NCI-H524 treated with DMSO at 0.1 percent for 48 hours (cell line): ENCODE measurements at regions not wholly inside any gene's neighbourhood (a gene's known extent, or its start where the extent isn't known, plus 50 kb on each side); places are given as distances from the start of the nearest gene placed in this dataset.

Source experiments
- DNase-seq: peaks from one replicate; lab custom pipeline; 2025; lab: John Stamatoyannopoulos, UW

DNA sequence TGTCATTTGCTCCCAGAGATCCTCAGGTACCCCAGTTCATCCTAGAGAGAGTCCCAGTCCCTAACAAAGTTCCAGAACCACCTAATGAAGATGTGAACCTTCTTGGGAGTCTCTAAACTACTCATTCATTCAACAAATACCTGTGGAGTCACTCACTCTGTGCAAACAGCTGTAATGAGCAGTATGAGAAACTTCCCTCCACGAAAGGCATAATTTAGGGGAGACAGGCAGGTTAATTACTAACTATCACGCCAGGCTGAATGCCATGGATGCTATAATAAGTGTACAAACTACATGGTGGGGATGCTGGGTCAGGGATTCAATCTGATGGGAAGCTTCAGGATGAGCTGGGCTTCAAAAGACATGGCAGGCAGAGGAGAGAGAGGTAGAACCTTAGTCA, 70.1 kb upstream of the AFDN start:
- no peak for DNase-seq

DNA sequence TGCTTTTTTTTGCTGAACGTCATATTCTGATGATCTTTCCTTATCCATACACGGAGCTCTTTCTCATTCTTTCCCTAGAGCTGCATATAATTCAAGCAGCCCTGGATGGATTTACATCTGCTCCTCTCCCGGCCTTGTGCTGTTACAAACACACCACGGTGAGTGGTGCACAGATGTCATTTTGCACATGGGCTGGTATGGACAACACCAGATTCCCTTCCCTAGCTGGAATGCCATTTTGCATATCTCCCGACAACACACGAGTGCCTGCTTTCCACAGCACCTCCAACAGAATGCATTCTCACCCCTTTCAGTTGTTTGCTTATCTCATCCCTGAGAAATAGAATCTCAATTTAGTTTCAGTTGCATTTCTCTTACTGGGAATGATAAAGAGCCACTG, 69.5 kb upstream of the AFDN start:
- no peak for DNase-seq

DNA sequence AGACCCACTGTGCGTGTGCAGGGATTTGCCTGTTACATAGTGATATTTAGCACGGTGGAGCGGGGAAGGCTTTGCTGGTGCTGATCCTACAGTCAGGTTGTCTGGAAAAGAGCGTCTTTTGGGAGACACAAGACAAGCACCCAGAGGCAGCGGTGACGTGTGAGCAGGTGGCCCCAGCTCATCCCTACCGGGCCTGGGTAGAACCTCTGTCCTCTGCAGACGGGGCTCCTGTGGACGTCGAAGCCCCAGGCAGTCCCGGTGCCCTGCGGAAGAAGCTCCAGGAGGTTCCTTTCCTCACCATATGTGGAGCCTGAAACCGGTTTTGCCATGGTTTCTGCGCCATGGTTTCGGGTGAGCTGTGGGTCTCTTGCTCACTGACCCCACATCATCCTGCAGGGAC, 68.9 kb upstream of the AFDN start:
- no peak for DNase-seq

GRCh38 chr6:167758309-167759023, 68.2 kb upstream of the AFDN start:
- no peak for DNase-seq

DNA sequence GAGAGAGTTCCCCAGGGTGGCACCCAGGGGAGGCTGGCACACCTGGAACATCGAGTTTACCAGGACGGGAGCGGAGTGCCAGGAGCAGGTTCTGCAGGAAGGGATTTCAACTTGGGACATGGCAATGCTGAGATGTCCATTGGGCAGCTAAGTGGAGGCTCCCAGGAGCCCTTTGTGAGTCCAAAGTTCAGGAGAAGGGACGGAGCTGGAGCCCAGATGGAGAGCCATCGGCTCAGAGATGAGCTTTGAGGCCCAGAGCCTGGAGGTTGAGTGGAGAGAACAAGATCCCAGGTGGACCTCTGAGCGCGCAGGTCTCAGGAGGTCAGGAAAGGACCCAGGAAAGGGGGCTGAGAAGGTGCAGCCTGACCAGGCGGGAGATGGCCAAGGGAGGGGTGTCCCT, 67.5 kb upstream of the AFDN start:
- no peak for DNase-seq

GRCh38 chr6:167759912-167760311, 66.8 kb upstream of the AFDN start:
- no peak for DNase-seq

DNA sequence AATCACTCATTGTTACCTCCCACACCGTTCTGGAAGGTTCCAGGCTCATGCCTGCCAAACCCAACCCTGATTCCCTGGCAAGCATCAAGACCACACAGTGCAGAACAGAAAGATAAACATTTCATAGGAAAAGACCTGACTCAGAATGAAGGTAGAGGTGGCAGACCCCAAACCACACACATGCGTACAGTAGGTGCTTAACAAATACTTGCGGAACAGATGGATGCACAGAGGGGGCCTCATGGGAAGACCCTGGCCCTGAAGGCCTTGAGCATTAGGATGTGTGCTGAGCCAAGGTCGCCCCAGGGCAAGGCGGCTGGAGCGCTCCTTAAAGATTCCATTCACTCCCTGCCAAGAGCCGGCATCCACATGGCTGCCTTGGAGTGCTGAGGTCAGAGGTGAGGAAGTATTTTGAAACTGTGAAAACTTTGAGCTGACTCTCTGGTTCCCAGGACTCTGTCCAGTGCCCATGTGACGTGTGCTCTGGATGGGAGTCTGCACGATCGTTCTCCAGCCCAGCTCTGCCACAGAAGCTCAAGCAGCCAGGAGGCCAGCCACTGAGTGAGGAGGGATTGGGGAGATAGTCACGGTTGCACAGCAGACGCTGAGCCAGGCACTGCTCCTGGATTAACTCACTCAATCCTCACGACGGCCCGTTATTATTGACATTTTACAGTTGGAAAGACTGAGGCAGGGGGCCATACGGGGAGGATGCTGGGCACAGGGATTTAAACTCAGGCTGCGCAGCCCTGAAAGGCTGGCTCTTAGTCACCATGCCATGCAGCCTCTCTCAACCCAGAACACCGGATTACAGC, 65.5 kb upstream of the AFDN start:
- DNase-seq = no peak

DNA sequence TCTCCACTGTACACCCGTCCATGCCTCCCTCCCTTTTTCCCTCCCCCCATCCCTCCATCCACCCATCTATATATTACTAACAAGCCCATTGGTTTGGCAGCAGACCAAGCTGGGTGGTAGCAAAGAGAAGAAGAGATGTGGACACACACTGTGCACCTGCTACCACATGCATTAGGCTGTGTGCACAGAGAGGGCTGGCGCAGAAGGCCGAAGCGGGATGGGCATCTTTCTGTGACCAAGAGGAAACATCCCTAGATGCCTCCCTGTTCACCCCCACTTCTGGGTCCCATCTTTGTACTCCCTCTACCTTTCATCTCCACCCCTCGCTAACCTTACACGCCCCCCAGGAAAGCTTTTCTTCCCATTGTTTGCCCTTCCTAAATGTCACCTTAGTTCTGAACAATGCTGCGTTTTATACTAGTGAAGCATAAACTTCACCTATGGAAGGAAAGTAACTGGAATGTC, 64.9 kb upstream of the AFDN start:
- no peak for DNase-seq

DNA sequence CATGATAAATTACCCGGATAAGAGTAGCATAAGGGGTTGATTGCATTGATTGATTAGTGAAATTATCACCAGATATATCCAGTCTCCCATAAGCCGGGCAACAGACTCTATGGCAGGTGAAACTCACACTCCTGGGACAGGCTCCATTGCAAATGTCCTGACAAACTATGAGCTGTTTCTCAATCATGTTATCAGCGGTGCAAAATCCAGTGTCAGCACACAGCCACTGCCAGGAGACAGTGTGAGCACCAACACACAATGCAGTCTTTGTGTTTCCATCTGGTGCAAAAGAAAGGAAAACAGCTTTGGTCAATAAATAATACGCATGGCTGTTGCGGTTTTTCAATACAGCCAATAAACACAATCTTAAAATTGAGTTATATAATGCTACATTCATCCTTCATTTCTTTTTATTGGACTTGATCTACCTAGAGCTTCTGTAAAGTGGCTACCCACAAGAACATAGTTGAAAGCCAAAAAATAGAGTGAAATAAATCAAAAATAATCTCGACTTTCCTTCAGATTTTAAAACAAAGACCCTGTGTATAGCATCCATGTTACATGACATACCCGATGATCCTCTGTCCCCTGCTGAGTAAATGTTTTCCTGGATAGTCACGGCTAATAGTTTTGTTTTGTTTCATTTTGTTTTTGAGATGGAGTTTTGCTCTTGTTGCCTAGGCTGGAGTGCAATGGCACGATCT, 64.3 kb upstream of the AFDN start:
- DNase-seq = no peak

- no peak for DNase-seq
Observed at GRCh38 chr6:167763056-167763944, 63.4 kb upstream of the AFDN start.

- no peak for DNase-seq
Observed at GRCh38 chr6:167764215-167764614, 62.5 kb upstream of the AFDN start.

GRCh38 chr6:167764713-167765479, 61.8 kb upstream of the AFDN start:
- DNase-seq = no peak

DNA sequence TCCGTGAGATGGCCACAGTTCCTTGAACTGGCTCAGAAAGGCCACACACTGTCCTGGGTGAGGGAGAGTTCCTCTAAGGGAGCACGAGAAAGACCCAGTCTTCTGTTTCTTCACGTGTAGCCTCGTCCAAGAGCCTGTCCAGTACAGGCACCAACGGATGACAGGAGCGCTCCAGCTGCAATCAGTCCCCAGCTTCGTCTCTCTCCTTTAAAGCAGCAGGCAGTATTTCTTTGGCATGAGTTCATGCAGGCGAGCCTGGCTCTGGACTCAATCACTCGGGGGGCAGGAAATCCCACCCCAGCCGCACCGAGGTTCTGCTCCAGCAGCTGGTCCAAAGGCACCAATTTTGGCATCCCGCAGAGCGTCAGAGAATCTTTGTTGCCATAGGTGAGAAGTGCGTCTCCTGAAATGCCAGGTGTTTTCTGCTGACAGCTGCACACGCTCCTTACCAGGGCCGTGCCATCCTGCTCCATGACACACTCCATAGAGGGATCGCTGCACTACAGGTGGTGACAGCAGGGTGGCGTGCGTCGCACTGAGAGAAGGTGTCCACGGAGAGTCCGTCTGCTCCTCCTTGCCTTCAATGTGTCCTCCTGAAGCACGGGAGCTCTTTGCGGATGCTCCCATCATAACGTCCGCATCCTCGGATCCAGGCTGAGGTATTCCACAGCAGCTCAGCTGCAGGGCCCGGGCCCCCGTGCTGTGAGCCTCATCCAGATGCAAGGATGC, 59.6 kb upstream of the AFDN start:
- DNase-seq = peak; percentile 52

DNA sequence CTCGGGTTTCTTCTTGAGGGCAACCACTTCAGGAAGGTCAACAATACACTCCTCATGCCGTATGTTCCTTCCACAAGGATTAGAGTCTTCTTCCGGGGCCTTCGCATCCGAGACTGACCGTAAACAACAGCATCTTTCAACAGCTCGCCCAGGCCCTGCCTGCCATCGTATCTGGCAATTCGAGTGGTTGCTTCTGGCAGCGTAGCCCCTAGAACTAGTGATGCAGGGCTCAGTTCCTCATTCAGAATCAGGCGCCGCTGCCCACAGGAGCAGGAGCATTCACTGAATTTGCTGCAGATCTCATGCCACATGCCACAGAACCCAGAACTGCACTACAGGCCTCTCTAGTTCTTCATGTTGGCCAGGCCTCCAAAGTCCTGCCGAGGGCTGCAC, 59.0 kb upstream of the AFDN start:
- DNase-seq = no peak

- no peak for DNase-seq
Observed at GRCh38 chr6:167768471-167769215, 58.1 kb upstream of the AFDN start.

DNA sequence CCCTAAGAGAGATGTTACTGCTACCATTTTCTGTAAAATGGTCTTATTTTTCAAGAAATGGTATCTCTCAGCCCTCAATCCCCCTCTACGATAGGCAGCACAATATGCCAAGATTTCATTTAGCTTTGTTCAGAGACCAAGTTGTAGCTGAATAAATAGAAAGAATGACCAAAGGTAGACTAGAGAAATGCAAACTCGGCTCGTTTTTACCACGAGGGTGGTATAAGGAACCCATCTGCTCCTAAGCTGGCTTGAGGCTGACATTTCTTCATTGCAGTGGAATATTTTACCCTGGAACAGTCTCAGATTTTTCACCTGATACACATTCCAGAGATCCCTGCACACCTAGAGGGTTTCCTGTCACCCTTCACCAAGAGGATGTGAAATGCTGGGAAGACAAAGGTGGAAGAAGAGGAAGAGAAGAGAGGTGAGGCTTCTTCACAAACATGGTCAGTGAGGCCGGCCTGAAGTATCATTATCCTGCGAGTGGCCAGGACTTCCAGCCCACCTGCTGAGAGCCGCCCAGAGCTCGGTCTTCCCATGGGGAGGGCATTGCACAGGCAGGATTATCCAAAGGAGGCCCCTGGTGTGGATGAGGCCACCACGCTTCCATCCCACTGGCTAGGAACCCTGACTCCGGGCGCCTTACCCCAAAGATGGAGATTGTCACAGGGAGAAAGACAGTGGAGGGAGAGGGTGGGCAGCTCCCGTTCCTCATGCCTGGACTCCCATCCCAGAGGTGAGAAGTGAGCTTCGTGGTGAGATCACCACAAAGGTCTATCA, 57.1 kb upstream of the AFDN start:
- no peak for DNase-seq

DNA sequence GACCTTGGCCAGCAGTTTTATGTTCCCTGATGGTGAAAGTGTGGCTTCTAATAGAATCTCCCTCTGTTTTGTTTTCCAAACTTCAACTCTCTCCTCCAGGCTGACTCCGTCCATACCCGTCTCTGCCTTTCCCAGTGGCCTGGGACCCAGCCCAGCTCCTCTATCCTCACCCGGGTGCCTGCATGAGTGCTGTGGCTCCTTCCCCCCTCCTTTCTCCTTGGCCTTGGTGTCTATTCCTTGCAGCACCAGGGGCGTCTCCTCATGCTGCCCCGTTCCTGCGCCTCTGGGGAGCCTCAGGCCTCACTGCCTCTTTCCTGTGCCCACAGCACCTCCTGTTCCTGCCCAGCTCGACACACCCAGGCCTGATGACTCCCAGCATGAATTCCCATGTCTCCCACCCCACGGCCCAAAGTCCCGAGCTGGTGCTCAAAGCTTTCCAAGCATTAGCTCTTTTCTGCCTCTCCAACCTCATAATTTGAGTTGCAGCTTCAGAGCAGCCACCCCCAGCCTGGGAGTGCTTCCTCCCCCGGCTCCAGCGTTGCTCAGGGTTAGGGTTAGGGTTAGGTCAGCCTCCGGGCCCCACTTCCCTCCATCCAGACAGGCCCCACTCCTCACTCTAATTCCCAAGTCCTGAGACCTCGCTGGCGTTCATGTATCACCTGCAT, 56.3 kb upstream of the AFDN start:
- no peak for DNase-seq

DNA sequence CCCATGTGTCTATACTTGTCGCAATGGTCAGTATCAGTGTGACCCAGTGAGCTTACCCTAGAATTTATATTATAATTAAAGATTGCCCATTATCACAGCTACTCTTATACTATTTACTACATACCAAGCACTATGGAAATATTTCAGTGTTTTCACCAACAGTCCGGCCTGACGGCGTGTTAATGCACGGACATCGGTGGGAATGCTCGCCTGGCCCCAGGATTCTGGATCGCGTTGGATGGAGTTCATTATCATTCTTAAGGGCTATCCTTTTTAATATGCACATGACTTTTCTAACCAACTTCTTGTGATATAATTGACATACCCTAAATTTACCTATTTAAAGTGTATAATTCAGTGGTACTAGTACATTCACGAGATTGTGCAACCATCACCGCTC, 51.8 kb upstream of the AFDN start:
- DNase-seq = no peak
